SK-N-SH treated with all-trans-retinoic acid at 6 μM for 48 hours (cell line): ENCODE measurements at regions not wholly inside any gene's neighbourhood (a gene's known extent, or its start where the extent isn't known, plus 50 kb on each side); places are given as distances from the start of the nearest gene placed in this dataset.

Experiments
- ATAC-seq: fragments of 200-7000 bp; cut with Tn5 transposase; 3 replicates; pipeline ENCODE4 v1.9.1; 2020; ENCODE audit warnings: mild to moderate bottlenecking, moderate library complexity
- ARNTL ChIP-seq: fragments of 450-650 bp; formaldehyde crosslinking; IDR thresholded peaks from 2 replicates; pipeline ENCODE4 v1.5.0; 2020; ENCODE audit warnings: low read depth, mild to moderate bottlenecking, moderate library complexity, borderline replicate concordance
- BACH2 ChIP-seq: fragments of 250-450 bp; sonication (Bioruptor Pico); IDR thresholded peaks from 2 replicates; pipeline ENCODE4 v1.9.0; 2021; ENCODE audit warnings: mild to moderate bottlenecking, borderline replicate concordance
- CREB5 ChIP-seq: fragments of 250-450 bp; sonication (Bioruptor Pico); IDR thresholded peaks from 2 replicates; pipeline ENCODE4 v1.5.1; 2020; ENCODE audit warnings: low read depth, mild to moderate bottlenecking, moderate library complexity
- CSDC2 ChIP-seq: fragments of 250-450 bp; sonication (Bioruptor Pico); IDR thresholded peaks from 2 replicates; pipeline ENCODE4 v1.5.0; 2020; ENCODE audit warnings: mild to moderate bottlenecking, moderate library complexity
- CSRNP3 ChIP-seq: fragments of 250-450 bp; sonication (Bioruptor Pico); IDR thresholded peaks from 2 replicates; pipeline ENCODE4 v1.5.1; 2021; ENCODE audit warnings: mild to moderate bottlenecking, moderate library complexity
- GLIS3 ChIP-seq: fragments of 250-450 bp; sonication (Bioruptor Pico); IDR thresholded peaks from 2 replicates; pipeline ENCODE4 v1.5.0; 2020; ENCODE audit warnings: mild to moderate bottlenecking, moderate library complexity
- ISL1 ChIP-seq: fragments of 250-450 bp; sonication (Bioruptor Pico); IDR thresholded peaks from 2 replicates; pipeline ENCODE4 v2.1.2; 2022; ENCODE audit warnings: mild to moderate bottlenecking, moderate library complexity
- OSR1 ChIP-seq: fragments of 250-450 bp; sonication (Bioruptor Pico); IDR thresholded peaks from 2 replicates; pipeline ENCODE4 v1.8.0; 2022; ENCODE audit warnings: moderate library complexity, mild to moderate bottlenecking, inconsistent platforms
- PATZ1 ChIP-seq: fragments of 250-450 bp; sonication (Bioruptor Pico); IDR thresholded peaks from 2 replicates; pipeline ENCODE4 v1.8.0; 2020; ENCODE audit warnings: mild to moderate bottlenecking, moderate library complexity, borderline replicate concordance
- POU6F1 ChIP-seq: fragments of 250-450 bp; sonication (Bioruptor Pico); IDR thresholded peaks from 2 replicates; pipeline ENCODE4 v1.8.0; 2021; ENCODE audit warnings: low read depth, mild to moderate bottlenecking, moderate library complexity, borderline replicate concordance
- PPARA ChIP-seq: fragments of 250-450 bp; sonication (Bioruptor Pico); IDR thresholded peaks from 2 replicates; pipeline ENCODE4 v1.5.0; 2020; ENCODE audit warnings: mild to moderate bottlenecking, borderline replicate concordance
- RARB ChIP-seq: fragments of 250-450 bp; sonication (Bioruptor Pico); IDR thresholded peaks from 2 replicates; pipeline ENCODE4 v1.8.0; 2021; ENCODE audit warnings: mild to moderate bottlenecking, moderate library complexity
- SNAI2 ChIP-seq: fragments of 250-450 bp; sonication (Bioruptor Pico); IDR thresholded peaks from 2 replicates; pipeline ENCODE4 v1.5.0; 2020; ENCODE audit warnings: mild to moderate bottlenecking, moderate library complexity
- TCF4 ChIP-seq: fragments of 250-450 bp; sonication (Bioruptor Pico); IDR thresholded peaks from 2 replicates; pipeline ENCODE4 v1.8.0; 2021; ENCODE audit warnings: mild to moderate bottlenecking, moderate library complexity, borderline replicate concordance
- TOX ChIP-seq: fragments of 250-450 bp; sonication (Bioruptor Pico); IDR thresholded peaks from 2 replicates; pipeline ENCODE4 v1.8.0; 2021; ENCODE audit warnings: mild to moderate bottlenecking, moderate library complexity, borderline replicate concordance
- TSHZ2 ChIP-seq: fragments of 250-450 bp; sonication (Bioruptor Pico); IDR thresholded peaks from 2 replicates; pipeline ENCODE4 v1.5.0; 2020; ENCODE audit warnings: mild to moderate bottlenecking, moderate library complexity
- ZC3H10 ChIP-seq: fragments of 250-450 bp; sonication (Bioruptor Pico); IDR thresholded peaks from 2 replicates; pipeline ENCODE4 v1.5.1; 2021; ENCODE audit warnings: mild to moderate bottlenecking, moderate library complexity
- ZFP3 ChIP-seq: fragments of 250-450 bp; sonication (Bioruptor Pico); IDR thresholded peaks from 2 replicates; pipeline ENCODE4 v1.5.0; 2020; ENCODE audit warnings: mild to moderate bottlenecking, moderate library complexity
- ZFP30 ChIP-seq: fragments of 450-650 bp; formaldehyde crosslinking; IDR thresholded peaks from 2 replicates; pipeline ENCODE4 v1.5.0; 2022; ENCODE audit warnings: mild to moderate bottlenecking, moderate library complexity
- ZNF565 ChIP-seq: fragments of 450-650 bp; formaldehyde crosslinking; conservative IDR thresholded peaks from 2 replicates; pipeline ENCODE4 v1.5.0; 2020; ENCODE audit warnings: low read depth, mild to moderate bottlenecking, moderate library complexity
- ZNF70 ChIP-seq: fragments of 450-650 bp; formaldehyde crosslinking; IDR thresholded peaks from 2 replicates; pipeline ENCODE4 v1.5.0; 2020; ENCODE audit warnings: mild to moderate bottlenecking, moderate library complexity
- ZNF8 ChIP-seq: fragments of 450-650 bp; formaldehyde crosslinking; IDR thresholded peaks from 2 replicates; pipeline ENCODE4 v1.5.0; 2020; ENCODE audit warnings: mild to moderate bottlenecking, moderate library complexity

GRCh38 chr10:4473977-4474376, 352.0 kb upstream of the AKR1E2 start:
- peak; percentile 18; the same call in 2 of the 3 replicates for ATAC-seq
- TF ChIP-seq ZNF565 (CRISPR knock-in tag), result no peak
- no peak for TF ChIP-seq RARB (CRISPR knock-in tag)
- no peak for TF ChIP-seq BACH2 (CRISPR knock-in tag)
- no peak for TF ChIP-seq GLIS3 (CRISPR knock-in tag)
- TF ChIP-seq ZFP30 (CRISPR knock-in tag), result no peak
- no peak for TF ChIP-seq PATZ1
- TF ChIP-seq CREB5, result no peak
- TF ChIP-seq ZC3H10 (CRISPR knock-in tag), result no peak
- TF ChIP-seq, all 23 proteins: peak for 0

GRCh38 chr10:4472190-4472904, 353.7 kb upstream of the AKR1E2 start:
- no peak for ATAC-seq
- TF ChIP-seq ZFP3 (CRISPR knock-in tag) (no peak), CSDC2 (no peak), PATZ1 (no peak), ZFP30 (CRISPR knock-in tag) (no peak), GLIS3 (CRISPR knock-in tag) (no peak), TSHZ2 (CRISPR knock-in tag) (no peak), RARB (CRISPR knock-in tag) (no peak), ZC3H10 (CRISPR knock-in tag) (no peak), TOX (CRISPR knock-in tag) (no peak), ZNF565 (CRISPR knock-in tag) (no peak)

- ATAC-seq, result peak; percentile 94
- TF ChIP-seq ISL1, result peak; percentile 72
- no peak for TF ChIP-seq ZFP3 (CRISPR knock-in tag)
- no peak for TF ChIP-seq OSR1 (CRISPR knock-in tag)
- TF ChIP-seq, all 23 proteins: peak for 1
These were observed 355.7 kb upstream of the AKR1E2 start for GRCh38 chr10:4470231-4470835.

GRCh38 chr10:4467481-4467880, 358.5 kb upstream of the AKR1E2 start:
- TF ChIP-seq ZNF565 (CRISPR knock-in tag) (no peak), CSRNP3 (CRISPR knock-in tag) (no peak), PATZ1 (no peak), ZC3H10 (CRISPR knock-in tag) (no peak), TCF4 (no peak), ZFP30 (CRISPR knock-in tag) (no peak), OSR1 (CRISPR knock-in tag) (no peak), PPARA (no peak), SNAI2 (no peak), ZFP3 (CRISPR knock-in tag) (no peak), ARNTL (no peak), ZNF70 (CRISPR knock-in tag) (no peak), POU6F1 (CRISPR knock-in tag) (no peak), ZNF8 (CRISPR knock-in tag) (no peak)
- no peak for ATAC-seq
